ENCODE measurements at regions not wholly inside any gene's neighbourhood (a gene's known extent, or its start where the extent isn't known, plus 50 kb on each side); places are given as distances from the start of the nearest gene placed in this dataset.

DNA sequence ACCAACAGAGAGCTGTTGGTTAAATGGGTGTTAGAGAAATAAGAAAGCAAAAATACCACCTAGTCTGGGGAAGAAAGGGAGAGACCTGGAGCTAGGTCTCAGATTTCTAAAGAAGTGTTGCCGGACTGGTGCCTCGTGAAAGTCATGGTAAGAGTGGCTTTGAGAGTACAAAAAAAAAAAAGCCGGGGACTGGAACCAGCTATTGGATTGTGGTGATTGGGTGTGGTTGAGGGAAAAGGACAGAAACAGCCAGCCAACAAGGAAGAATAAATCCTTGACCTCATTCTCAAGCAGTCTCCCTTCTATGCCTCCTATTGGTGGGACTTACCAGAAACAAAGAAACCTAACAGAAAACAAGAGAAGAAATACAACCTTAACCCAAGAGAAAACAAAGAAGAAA, 346.4 kb upstream of the KCNMB2 start:
- FAIRE-seq (no peak), DNase-seq (ENCODE audit: low read depth, low spot score) (no peak)
- ChIA-PET POLR2A (no interaction called here), CTCF (no interaction called here)
- H3K27me3 ChIP-seq (ENCODE audit: control insufficient read depth in 2 of 2, insufficient read depth in 2 of 2, low read length in 2 of 2): no peaks in the 10 kb centered on the region
- TF ChIP-seq GATA2 (IDR thresholded peaks at IDR 0.05; ENCODE audit: insufficient read depth, insufficient read length, low read depth, low read length) (no peak), EZH2 (IDR thresholded peaks at IDR 0.05; ENCODE audit: borderline replicate concordance, low read depth, low read length, severe bottlenecking) (no peak), FOS (IDR thresholded peaks at IDR 0.05; ENCODE audit: borderline replicate concordance, insufficient read depth, low read length) (no peak), JUN (IDR thresholded peaks at IDR 0.05; ENCODE audit: borderline replicate concordance, insufficient read depth, insufficient read length, low read depth) (no peak), POLR2A (IDR thresholded peaks at IDR 0.05; ENCODE audit: low read depth, low read length) (no peak), POLR2AphosphoS5 (IDR thresholded peaks at IDR 0.05; ENCODE audit: insufficient read depth, low read depth, low read length) (no peak), MYC (IDR thresholded peaks at IDR 0.05; ENCODE audit: low read depth, low read length) (no peak)
- TF ChIP-seq, protein P1, sequence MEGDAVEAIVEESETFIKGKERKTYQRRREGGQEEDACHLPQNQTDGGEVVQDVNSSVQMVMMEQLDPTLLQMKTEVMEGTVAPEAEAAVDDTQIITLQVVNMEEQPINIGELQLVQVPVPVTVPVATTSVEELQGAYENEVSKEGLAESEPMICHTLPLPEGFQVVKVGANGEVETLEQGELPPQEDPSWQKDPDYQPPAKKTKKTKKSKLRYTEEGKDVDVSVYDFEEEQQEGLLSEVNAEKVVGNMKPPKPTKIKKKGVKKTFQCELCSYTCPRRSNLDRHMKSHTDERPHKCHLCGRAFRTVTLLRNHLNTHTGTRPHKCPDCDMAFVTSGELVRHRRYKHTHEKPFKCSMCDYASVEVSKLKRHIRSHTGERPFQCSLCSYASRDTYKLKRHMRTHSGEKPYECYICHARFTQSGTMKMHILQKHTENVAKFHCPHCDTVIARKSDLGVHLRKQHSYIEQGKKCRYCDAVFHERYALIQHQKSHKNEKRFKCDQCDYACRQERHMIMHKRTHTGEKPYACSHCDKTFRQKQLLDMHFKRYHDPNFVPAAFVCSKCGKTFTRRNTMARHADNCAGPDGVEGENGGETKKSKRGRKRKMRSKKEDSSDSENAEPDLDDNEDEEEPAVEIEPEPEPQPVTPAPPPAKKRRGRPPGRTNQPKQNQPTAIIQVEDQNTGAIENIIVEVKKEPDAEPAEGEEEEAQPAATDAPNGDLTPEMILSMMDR (IDR thresholded peaks at IDR 0.05; ENCODE audit: extremely low read depth in 1 of 2, insufficient read depth in 1 of 2, low read depth in 1 of 2, low read length in 2 of 2): no peak
- TF ChIP-seq, protein P2, sequence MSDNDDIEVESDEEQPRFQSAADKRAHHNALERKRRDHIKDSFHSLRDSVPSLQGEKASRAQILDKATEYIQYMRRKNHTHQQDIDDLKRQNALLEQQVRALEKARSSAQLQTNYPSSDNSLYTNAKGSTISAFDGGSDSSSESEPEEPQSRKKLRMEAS (IDR thresholded peaks at IDR 0.05; ENCODE audit: insufficient read depth, insufficient read length): no peak
- H3K27ac ChIP-seq (ENCODE audit: insufficient read depth, low read depth, low read length): no peak overlapping the region
- no peak overlapping the region for H3K9ac ChIP-seq (replicated peaks; ENCODE audit: extremely low read depth, insufficient read depth, low read length)
- H3K79me2 ChIP-seq (ENCODE audit: control insufficient read depth, insufficient read depth, low read length): no peaks in the 10 kb centered on the region
- H4K20me1 ChIP-seq (replicated peaks; ENCODE audit: control insufficient read depth, extremely low read depth, insufficient read depth, low read length): no peaks in the 10 kb centered on the region
- dilution Hi-C loops (cut with MboI; ENCODE audit: extremely low pct_ligation_motif_present, low sequenced_read_pairs): no loop called here
- no peaks in the 10 kb centered on the region for H3K9me1 ChIP-seq (replicated peaks; ENCODE audit: control insufficient read depth, extremely low read depth, insufficient read depth, low read length)
- intact Hi-C loops (cut with micrococcal nuclease): no loop called here
- H2AFZ ChIP-seq (ENCODE audit: low read depth, low read length): no peak overlapping the region
- H3K9me3 ChIP-seq (replicated peaks; ENCODE audit: control insufficient read depth, insufficient read depth, low read length): no peaks in the 10 kb centered on the region
- H3K4me2 ChIP-seq (ENCODE audit: insufficient read depth, low read length): no peak overlapping the region
- H3K4me3 ChIP-seq (replicated peaks in 1 of 3; ENCODE audit: insufficient read depth in 1 of 3, low read depth in 1 of 3, low read length in 3 of 3): no peak overlapping the region
- peaks cover 5% of the 10 kb centered on the region for H3K4me1 ChIP-seq (ENCODE audit: control insufficient read depth, extremely low read depth, insufficient read depth, low read length)
- no TSS peak for BruUV-seq (replicated peaks)
- no peaks in the 10 kb centered on the region for H3K36me3 ChIP-seq (ENCODE audit: control insufficient read depth in 2 of 2, extremely low read depth in 1 of 2, insufficient read depth in 2 of 2, low read length in 2 of 2)
